ENCODE measurements at regions not wholly inside any gene's neighbourhood (a gene's known extent, or its start where the extent isn't known, plus 50 kb on each side); places are given as distances from the start of the nearest gene placed in this dataset.
"Not testable (repeated sequence)": the region's sequence is repeated elsewhere in the genome, so short reads cannot be mapped to it uniquely, and the experiment has no call there.

DNA sequence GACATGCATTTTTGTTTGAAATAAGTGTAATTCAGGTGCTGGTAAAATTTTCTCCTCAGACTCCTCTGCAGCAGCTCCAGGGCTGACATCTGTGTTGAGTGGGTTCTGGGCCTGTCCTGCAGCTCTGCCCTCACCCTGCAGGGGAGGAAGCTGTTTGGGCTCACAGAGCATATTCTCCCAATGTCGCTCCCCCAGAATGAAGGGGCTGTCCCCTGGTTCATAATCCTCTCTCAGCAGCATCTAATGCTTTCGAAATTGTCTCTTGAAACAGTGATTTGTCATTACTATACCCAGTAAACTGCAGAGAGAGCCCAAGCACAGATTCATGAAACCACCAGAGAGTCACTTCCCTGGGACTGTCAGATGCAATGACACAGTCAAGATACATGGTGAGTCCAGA lies 606.7 kb downstream of the TMEM121 start:
- TF ChIP-seq, protein P1, sequence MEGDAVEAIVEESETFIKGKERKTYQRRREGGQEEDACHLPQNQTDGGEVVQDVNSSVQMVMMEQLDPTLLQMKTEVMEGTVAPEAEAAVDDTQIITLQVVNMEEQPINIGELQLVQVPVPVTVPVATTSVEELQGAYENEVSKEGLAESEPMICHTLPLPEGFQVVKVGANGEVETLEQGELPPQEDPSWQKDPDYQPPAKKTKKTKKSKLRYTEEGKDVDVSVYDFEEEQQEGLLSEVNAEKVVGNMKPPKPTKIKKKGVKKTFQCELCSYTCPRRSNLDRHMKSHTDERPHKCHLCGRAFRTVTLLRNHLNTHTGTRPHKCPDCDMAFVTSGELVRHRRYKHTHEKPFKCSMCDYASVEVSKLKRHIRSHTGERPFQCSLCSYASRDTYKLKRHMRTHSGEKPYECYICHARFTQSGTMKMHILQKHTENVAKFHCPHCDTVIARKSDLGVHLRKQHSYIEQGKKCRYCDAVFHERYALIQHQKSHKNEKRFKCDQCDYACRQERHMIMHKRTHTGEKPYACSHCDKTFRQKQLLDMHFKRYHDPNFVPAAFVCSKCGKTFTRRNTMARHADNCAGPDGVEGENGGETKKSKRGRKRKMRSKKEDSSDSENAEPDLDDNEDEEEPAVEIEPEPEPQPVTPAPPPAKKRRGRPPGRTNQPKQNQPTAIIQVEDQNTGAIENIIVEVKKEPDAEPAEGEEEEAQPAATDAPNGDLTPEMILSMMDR (IDR thresholded peaks at IDR 0.05), result not testable (repeated sequence)
- not testable (repeated sequence) for TF ChIP-seq EZH2 (IDR thresholded peaks at IDR 0.05; ENCODE audit: borderline replicate concordance, insufficient read depth, low read depth, low read length, poor library complexity, severe bottlenecking)
